Stimulated activated CD8-positive, alpha-beta memory T cell treated with anti-CD3 and anti-CD28 coated beads, Interleukin-2, amount 100 ng/mL, for 48 hours (primary cell): ENCODE measurements at regions not wholly inside any gene's neighbourhood (a gene's known extent, or its start where the extent isn't known, plus 50 kb on each side); places are given as distances from the start of the nearest gene placed in this dataset.

Experiments used
- DNase-seq, 2 donors: peaks; one replicate each; pipeline ENCODE4 v3.0.0-alpha.2; 2020; ENCODE audit warnings: low read depth in 2 of 2

DNA sequence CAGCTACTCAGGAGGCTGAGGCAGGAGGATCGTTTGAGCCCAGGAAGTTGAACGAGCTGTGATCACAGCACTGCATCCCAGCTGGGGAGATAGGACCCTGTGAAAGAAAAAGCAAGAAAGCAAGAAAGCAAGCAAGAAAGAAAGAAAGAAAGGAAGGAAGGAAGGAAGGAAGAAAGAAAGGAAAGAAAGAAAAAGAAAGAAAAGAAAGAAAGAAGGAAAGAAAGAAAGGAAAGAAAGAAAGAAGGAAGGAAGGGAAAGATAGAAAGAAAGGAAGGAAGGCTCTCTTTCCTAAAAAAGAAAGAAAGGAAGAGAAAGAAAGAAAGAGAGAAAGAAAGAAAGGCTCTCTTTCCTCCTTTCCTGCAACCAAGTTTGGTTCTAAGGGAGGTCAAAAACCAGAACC lies 380.3 kb downstream of the PCNX1 start:
- no peak for DNase-seq

DNA sequence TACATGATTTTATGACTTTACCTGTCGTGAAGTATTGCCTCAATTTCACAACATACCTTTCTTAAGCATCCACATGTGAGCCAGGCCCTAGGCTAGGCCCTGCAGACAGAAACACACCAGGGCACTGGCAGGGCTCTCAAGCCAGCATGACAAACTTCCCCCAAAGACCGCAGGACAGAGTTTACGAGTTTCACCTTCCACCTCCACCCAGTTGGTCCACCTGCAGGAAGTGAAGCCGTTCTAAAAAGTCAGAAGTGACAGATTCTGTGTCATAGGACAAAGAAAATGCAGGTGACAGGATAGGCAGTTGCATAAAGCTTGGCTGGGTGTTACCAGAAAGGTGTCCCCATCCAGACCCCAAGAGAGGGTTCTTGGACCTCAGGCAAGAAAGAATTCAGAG lies 382.3 kb downstream of the PCNX1 start:
- DNase-seq, result no peak

DNA sequence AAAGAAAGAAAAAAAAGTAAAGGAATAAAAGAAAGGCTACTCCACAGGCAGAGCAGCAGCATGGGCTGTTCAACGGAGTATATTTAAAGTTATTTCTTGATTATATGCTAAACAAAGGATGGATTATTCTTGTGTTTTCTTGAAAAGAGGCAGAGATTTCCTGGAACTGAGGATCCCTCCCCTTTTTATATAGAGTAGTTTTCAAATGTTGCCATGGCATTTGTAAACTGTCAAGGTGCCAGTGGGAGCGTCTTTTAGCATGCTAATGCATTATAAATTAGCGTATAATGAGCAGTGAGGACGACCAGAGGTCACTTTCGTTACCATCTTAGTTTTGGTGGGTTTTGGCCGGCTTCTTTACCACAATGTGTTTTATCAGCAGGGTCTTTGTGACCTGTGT lies 383.0 kb downstream of the PCNX1 start:
- DNase-seq, result no peak

DNA sequence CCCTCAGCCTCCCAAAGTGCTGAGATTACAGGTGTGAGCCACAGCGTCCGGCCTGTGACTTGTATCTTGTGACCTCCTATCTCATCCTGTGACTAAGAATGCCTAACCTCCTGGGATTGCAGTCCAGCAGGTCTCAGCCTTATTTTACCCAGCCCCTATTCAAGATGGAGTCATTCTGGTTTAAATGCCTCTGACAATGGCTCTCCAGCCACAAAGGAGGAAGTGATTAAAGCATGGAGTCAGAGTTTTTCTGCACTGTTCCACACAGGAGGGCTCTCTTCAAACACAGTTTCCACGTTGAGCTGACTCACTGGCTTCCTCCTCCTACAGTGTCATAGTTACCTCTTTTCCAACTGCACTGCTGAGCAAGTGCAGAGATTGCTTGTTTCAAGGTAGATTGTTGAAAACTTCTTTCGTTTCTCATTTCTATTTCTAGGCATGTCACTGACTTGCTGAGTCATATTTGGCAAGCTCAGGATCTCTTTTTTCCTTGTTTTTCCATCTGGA lies 383.8 kb downstream of the PCNX1 start:
- peak; percentile 13 to 23 for DNase-seq

DNA sequence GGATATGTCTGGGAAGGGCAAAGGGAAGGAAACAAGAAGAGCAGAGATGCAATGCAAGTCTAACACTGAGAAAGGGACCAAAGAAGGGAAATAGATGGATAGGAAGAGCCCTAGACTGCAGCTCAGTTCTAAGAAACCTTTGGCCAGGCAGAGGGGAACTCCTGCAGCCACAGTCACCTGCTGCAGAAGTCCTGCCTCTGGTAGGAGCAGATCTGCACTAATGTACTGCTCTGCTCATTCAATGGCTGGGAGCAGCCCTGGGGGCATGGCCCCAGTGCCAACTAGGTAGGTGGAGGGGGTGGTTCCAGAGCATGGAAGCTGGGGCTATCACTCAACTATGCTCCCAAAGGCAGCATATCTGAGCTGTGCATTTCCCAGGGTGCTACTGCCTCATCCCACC lies 388.9 kb downstream of the PCNX1 start:
- no peak for DNase-seq

DNA sequence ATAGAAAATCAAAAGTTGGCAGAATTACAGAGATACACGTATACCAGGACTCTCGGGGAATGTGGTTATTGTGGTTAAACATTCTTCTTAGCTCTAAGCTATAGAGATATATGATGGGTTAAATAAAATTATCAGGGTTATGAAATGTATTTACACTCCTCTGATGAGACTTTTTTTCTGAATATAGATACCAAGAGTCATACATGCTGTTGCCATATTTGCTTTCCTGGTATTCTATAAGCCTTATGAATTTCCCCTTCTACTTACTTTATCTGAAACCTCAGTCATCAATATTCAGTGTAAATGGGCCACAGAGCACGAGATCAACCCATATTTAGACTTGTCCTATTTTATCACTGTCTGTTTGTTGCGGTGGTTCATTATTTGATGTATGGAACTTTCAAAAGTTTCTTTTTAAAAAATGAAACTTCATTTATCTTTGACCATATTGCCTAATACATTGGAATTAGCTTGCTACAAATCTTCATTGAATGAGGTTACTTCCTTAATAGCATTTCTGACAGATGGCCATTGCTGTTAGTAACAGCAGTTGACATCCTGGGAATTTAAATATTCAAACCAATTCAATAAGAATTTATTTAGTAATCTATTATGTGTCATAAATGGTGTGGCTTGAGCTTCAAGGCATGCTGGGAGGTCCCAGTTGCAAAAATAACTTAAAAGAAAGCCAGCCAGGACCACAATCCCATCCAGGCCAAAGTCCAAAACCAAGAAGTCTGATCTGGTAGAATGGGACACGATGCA lies 393.5 kb downstream of the PCNX1 start:
- no peak for DNase-seq

DNA sequence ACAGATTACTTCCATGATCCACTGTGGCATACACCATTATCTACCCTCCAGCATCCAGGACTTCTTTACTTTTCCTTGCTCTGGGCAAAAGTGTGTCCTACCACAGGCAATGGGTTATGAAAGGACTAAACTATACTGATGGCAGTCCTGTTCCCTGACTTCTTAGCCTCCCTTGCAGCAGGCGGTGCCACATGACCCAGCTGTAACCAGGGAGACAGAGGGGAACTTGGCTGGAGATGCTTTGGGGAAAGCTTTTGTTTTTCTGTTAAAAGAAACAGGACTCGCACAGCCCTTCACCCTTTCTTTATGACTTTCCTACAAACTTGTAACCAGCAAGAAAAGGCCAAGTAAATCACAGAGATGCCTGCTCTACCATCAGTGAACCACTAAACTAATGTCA lies 394.4 kb downstream of the PCNX1 start:
- DNase-seq, result no peak

DNA sequence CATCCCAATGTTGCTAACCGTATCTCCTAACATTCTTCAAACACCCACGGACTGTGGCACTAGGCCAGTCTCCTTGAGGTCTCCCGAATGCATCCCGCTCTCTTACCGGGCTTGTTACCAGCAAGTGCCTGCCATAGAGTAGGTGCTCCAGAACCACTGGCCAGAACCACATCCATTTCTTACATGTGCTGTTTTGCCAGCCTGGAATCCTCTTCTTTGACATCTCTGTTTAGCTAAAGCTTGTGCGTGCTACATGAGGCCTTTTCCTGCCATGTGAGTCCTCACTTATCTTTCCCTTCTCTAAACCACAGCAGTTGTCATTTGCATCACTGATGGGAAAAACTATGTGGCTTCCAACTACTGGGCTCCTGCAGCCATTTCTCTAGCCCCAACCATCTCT lies 397.4 kb downstream of the PCNX1 start:
- no peak for DNase-seq

DNA sequence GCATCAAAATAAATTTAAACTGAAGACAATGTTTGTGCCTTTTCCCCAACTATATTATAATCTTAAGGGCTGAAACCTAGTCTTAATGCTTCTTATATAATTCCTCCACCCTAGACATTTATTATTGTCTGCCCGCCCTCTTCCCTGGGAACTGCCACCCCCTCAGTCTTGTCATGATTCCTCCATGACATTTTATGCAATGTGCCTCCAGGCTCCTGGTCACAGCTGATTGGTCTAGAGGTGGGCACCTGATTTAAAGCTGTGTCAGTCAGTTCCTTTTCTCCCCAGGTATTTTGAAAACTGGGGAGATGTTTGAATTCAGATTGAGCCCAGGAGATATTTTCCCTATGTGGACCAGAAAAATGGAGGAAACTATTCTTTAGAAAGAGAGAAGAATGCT lies 401.4 kb downstream of the PCNX1 start:
- no peak for DNase-seq

DNA sequence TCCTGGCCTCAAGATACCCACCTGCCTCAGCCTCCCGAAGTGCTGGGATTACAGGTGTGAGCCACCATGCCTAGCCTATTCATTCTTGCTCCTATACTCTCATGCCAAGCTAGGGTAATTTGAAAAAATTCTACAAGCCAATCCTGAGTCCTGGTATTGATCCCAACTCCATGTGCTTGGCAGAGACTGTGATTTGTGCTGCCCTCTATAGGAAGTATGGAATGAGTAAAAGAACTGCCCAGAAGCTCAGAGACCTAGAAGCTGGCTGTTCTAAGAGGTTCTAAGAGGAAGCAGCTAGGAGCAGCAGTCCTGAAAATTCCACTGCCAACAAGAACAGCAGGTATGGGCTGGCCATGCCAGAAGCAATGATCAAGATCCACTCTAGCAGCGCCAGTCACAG lies 402.5 kb downstream of the PCNX1 start:
- no peak for DNase-seq

DNA sequence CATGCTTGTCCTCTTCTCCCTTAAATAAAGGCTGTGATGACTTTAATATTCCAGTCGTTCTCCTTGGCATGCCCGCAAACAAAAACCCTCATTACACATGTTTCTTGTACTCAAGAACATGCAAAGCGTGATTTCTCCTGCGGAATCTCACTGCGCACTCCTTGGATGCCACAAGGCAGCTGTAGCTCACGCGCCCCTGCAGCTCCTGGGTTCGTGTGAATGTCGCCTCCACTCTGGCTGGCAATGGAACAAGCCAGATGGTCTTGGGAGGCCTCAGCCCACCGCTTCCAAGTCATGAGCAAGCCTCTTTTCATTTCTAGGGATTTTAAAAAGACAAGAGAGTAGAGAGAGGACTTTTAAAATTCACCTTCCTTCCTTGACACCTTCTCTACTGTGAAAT lies 403.8 kb downstream of the PCNX1 start:
- no peak for DNase-seq

DNA sequence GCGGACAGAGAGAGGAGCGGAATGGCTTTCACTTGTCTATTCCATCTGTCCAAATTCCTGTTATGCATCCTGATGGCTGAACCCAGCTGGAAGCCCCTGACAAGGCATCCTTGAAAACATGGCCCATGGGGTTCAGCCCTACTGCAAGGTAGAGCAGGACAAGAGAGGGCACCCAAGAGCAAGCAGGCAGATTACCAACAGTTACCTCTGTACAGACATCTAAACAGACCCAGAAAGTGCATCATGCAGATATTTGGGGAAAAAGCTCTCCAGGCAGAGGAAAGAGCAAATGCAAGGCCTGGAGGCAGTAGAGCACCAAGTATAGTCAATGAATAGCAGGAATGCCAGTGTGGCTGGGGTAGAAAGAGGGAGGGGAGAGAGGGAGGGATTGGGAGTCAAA lies 407.5 kb downstream of the PCNX1 start:
- DNase-seq, result no peak

DNA sequence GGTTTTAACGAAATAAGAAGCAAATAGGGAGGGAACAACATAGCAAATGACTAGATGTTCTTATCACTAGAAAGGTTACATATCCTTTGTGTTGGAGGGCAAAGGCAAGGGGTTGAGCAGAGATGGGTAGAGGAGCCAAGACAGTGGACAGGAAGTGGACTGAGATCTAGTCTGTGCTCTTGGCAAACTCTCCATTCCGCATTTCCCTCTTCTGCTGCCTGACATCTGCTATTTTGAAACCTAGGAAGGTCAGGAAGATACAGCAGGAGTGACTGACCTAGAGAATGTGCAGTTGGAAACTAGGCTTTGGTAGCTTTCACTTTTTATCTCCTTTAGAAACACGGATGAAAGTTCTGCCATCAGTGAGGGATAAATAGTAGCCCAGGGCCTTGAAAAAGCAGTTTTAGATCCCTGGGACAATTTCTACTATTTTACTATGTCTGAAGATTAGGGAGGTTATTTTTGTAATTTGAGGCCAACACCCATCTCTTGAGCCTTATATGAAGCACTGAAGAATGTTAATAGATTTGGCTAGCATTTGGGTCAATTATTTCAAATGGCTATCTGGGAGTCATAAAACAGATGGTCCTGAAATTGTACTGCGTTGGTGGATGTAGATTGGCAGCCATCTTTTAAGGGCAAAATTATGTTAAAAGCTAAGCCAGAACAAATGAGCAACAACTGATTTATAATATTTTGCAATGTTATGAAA lies 410.3 kb downstream of the PCNX1 start:
- DNase-seq, result no peak

DNA sequence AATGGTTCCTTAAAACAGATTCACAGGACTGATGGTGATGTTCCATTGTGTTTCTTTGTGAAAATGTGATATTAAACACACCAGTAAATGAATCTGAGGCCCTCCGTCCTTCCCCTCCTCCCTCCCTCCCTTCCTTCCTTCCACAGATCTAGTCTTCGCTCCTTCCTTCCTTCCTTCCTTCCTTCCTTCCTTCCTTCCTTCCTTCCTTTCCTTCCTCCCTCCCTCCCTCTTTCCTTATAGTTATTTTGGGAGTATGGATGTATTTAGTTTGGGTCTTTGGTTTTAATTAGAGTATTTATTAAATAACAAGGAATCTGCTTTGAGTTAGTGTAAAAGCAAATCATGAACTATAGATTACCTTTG lies 410.8 kb downstream of the PCNX1 start:
- no peak for DNase-seq

DNA sequence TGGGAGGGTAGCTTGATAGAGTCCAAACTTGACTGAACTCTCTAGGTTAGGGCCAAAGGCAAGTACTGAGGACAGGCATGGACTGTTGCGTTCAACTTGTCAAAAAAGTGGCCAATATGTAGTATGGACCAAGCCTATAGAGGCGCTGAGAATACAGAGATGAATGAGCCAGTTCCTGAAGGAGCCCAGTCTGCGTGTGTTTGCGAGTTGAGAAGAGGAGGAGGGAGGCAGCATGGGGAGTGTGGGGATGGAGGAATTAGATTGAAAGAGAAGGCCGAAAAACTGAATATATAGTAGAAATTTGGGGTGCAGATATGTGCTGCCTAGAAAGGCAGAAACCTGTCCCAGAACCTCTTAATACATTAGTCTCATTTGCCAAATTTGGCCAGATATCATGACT lies 412.4 kb downstream of the PCNX1 start:
- no peak for DNase-seq

DNA sequence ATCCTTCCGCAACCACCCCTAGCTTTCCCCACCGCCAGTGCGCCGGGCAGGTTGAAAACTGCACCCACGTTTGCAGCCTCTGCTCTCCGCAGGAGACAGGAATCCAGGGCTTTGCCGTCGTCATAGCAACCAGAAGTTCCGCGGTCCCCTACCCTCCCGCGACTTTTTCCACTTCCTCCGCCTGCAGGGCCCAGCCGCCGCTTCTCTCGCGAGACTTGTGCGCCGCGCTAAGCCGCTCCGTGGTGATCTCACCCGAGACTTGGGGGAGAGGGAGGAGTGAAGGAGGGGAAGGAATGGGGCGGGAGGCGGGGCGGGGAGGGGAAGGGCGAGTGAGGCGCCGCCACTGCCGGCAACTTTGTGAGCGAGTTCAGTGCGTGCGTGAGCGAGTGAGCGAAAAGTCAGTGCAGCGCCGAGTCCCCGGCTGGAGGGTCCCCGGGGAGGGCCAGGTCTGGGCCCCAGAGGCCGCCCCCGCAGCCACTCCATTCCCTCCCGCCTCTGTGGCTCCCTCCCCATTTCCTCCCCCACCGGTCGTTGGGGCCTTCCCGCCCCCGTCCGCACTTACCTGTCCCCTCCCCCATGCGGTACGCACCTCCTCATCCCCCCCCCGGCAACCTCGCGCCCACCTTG lies 413.0 kb downstream of the PCNX1 start, which contains the start of gene SIPA1L1:
Gene SIPA1L1, plus strand, starts transcription at position 370 of the 627 bp plus-strand sequence.
- DNase-seq, result peak; percentile 93 to 95

DNA sequence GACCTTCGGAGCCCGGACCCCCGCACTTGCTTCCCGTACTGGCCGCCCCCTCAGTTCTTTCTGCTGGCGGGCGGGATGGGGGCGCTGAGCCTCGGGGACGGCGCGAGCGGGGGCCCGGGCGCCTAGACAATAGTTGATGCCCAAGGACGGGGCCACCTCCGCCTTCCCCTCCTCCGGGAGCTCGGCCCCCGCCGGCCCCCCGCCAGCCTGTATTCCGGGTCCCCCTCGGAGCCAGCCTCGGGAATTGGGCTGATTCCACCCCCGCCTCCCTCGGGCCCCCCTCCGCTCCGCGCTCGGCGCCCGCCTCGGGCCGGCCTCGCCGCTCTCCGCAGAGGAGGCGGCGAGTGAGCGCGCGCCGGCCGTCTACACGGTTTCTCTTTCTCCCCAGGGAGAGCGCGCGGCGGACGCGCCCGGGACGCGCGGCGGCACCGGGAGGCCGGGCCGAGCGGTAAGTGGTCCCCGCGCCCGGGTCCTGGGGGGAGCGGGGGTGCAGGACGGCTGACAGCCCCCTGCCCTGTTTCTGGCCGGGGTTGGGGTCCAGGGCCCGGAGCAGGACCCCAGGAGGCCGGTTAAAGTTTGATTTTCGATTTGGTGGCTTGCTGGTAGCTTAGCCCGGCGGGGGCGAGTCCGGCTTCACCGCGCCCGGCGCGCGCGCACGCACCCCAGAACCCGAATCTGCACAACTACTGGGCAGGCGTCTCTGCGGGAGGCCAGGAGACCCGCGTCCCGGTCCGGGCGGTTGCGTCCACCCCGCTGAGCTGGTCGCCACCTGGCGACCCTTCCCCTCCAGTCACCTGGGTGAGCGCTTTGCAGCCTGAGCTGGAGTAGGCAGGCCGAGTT lies 413.7 kb downstream of the PCNX1 start:
- DNase-seq, result peak; percentile 37 to 40

DNA sequence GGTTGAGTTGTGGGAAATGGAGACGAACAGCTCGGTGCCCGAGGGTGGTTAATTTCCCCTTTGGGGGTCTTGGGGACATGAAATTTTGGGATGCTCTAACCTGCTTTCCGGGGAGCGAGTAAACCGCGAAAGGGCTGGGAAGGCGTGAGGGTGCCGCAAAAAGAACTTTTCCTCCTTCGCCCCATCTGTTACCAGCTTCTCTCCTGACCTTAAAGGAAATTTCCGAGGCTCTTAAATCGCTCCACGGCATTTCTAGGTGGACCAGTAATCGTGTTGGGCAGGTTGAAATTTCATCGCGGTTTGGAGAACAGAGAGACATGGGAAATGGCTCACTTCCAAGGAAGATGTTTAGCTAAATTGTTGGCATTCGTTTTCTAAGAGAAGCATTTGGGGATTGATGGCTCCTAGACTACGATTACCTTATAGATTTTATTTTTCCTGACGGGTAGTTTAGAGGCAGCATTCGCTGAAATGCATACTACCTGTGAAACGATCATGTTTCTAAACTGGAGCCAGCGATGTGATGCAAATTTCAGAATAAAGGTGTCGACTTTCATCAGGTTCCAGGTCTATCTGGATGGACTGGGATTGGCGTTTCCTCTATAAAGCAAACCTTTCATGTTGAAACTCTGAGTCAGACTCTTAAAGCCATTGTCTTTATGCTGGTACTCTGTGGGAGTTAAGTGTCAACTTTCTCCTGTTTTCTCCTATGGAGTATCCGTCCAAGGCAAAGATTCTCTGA lies 414.5 kb downstream of the PCNX1 start:
- no peak for DNase-seq

DNA sequence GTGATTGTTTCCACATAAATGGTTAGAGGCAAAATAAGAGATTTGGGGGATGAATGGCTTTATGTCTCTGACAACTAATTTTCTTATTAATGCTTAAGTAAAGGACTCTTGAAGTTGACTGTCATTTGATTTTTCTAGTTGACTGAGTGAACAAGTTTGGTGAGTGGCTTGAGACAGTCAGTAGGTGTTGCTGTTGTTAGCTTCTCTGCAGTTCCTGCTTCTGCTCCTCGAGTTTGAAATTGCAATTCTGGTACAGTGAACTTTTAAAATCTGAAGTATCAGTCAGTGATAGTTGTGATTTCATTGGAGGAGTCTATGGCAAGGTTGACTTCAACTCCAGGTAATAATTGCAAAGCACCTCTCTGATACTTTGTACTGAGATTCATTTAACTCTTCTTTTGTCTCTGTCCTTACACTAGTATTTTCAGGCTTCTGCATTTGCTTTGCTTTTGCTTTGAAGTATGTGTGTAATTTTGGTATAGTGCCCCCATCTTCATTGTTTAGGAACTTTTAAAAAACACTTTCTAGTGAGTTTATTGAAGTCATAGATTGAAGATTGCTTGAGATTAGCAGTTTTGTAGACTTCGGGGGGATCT lies 415.5 kb downstream of the PCNX1 start:
- no peak for DNase-seq

DNA sequence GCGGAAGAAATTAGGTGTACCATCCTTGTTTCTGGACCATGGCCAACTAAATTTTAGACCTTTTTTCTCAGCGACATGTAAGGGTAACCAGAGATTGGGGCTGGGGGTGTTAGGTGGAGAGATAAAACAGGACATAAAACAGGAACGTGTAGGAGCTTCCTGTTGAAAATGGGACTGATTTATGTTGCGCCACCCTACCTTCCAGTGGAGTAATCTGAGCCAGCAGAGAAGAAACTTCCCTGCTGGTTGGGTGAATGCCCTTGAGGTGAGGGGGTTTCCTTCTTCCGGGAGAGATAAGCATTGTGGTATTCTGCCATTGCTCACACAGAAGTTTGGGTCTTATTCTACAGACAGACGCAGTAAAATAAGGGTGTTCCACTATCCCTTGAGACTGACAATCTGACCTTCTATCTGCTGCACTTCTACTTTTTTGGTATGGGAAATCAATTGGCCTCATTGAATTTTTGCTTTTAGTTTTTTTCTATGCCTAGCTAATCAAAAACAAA lies 417.6 kb downstream of the PCNX1 start:
- DNase-seq, result peak in 1 of 2 donors; percentile 16

DNA sequence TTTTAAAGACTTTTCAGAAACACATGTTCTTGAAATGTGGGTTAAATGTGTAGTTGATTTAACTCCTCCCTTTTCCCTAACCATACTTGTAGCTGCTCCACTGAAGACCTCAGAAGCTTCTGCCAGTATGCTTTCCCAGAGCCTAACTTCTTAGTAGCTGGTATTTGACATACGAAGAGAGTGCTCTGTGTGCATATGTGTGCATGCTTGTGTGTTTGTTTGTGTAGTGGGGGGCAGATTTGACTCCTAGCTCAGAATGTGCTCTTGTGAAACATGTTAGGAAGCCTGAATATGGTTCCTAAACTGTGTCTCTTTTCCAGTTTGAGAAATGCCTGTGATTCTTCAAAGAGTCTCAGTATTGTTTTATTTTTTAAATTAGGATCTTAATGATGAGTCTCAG lies 420.4 kb downstream of the PCNX1 start:
- no peak for DNase-seq
